ENCODE measurements at regions not wholly inside any gene's neighbourhood (a gene's known extent, or its start where the extent isn't known, plus 50 kb on each side); places are given as distances from the start of the nearest gene placed in this dataset.

DNA sequence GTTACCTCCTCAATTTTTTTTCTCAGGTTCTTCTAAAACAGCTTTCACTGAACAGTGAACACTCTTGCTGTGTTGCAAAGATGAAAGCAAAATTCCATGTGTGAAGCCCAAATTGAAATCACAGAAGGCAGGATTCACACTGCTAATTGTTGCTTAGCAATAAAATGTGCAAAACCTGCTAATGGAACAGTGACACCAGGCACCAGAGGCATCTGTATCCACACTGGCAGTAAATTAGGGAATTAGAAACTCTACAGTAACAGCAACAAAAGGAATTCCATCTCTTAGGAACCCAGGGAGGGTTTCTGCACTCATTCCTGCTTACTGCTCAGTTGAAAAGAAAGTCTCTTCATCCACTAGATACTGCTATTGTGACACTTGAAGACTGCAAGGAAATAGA is 202.3 kb downstream of the GXYLT1 start:
- no peak for TF ChIP-seq GATA2 (IDR thresholded peaks at IDR 0.05; ENCODE audit: low read depth, low read length)
- no peak for TF ChIP-seq GATA3 (IDR thresholded peaks at IDR 0.05; ENCODE audit: low read depth, low read length)
